GM21825 (cell line): ENCODE measurements at regions not wholly inside any gene's neighbourhood (a gene's known extent, or its start where the extent isn't known, plus 50 kb on each side); places are given as distances from the start of the nearest gene placed in this dataset.
A peak's percentile ranks its signal among the peaks of the same experiment; 100 is the strongest.

ENCODE experiments used
- ATAC-seq: cut with Tn5 transposase; IDR thresholded peaks from one replicate; pipeline ENCODE4 v1.9.1; 2021; ENCODE audit warnings: mild to moderate bottlenecking, moderate library complexity; ENCODE audit not compliant: unreplicated experiment

DNA sequence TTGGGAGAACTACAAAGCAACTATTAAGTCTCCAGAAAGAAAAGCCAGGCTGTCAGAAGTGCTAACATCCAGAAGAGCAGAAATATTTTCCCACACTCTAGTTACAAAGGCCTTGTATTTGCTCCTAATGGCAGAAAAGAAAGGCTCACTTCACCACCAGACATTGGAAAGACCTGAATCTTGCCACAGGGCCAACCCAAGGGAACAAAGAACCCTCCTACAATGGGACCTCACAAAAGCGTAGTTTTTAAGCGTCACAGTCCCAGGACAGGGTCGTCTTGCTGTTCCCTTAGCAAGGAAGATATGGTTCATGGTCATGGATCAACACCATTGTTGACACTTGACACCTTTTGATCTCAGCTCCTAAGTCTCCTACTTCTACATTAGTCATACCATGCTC is 119.1 kb downstream of the RPS29 start:
- no peak for ATAC-seq

DNA sequence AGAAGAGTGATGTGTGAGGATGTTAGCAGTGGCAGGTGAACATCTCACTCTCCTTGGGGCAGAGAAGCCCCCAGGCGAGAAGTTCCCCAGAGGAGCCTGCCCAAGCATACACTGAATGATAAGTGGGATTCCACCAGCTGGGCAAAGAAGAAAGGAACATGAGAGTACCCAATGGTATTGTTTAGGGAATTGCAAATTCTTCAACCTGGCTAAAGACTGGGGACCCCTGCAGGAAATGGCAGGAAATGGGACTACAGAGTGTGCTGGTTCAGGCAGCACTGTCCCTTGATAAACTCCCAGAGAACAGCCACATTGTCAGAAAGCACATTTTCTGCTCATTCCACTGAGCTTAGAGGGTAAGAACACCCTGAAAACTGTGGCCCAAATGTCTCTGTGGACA is 121.3 kb downstream of the RPS29 start:
- no peak for ATAC-seq

DNA sequence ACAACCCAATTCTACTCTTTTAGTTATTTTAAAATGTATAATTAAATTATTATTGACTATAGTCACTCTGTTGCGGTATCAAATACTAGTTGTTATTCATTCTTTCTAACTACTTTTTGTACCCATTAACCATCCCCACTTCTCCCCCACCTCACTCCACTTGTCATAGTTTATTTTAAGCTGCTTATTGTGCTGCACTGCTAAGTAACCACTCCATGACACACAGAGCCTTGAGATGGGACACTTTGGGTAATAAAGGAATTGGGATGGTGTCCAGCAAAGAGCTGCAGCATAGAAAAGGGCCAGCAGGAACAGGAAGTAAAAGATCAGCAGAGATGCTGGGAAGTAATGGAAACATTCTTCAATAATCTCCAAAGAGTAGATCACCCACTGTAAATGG is 123.0 kb downstream of the RPS29 start:
- ATAC-seq, result no peak

DNA sequence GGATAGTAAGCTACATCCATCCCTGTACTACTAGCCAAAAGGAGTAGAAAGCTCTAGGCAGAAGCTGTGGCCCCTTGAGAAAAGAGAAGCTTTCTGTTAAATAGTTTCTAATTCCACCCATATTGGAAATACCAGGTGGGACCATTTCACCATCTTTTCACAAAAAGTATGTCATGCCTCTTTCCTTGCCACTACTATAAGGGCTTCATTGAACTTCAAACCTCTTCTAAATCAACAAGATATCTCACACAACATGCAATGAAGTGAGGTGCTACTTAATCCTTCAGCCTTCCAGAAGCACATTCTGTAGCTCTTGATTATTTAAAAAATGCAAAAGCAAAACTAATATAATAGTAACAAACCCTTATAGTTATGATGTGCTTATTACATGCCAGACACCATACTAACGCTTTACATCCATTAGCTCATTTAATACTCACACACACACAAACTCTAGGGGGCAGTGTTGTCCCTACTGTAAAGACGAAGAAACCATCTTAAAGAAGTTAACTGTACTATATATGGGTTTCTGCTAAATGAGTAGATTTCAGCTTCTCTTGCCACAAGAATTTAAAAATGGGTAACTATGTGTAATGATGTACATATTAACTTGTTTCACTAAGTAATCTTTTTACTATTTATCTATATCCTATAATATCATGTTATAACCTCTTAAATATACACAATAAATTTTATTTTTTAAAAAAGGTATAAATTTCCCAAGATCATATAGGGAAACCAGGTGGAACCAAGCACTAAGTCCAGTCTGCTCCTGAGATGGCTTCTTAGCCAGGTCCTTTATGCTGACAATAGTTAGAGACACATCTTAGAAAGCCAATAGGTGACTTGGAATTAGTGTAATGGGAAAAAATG is 124.4 kb downstream of the RPS29 start:
- ATAC-seq, result peak; percentile 82

DNA sequence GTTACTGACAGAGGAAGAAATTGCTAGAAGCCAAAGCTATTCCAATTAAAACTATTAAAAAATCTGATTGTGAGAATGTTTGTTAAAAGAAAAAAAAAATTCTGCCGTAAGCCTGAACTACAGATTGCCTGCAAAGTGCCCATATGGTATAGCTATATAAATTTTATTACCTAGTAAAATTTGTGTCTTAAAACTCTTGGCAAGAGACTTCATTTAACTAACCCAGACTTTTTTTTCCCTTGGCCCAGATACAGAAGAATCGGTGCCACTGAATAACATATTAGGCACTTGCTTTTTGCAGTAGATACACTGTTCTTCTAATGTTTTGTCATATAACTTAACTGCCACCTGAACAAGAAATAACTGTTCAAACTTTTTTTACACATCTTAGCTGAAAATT is 125.5 kb downstream of the RPS29 start:
- no peak for ATAC-seq

DNA sequence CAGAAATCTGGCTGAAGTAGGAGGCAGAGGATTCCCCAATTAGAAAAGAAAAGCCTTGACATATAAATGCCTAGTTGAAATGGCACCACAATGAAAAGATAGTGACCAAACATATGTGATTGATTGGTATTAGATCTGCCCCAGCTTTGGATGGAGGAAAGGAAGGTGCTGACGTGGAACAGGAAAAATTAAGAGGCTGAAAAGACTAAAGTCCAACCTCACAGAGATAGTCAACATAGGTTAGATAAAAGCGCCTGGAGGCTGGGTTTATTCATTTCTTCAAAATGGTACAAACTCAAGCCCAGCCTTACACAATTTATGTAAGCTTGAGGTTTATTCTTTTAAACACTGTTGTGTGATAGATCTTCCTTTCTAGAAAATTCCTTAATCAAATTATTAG is 129.6 kb downstream of the RPS29 start:
- ATAC-seq, result no peak

DNA sequence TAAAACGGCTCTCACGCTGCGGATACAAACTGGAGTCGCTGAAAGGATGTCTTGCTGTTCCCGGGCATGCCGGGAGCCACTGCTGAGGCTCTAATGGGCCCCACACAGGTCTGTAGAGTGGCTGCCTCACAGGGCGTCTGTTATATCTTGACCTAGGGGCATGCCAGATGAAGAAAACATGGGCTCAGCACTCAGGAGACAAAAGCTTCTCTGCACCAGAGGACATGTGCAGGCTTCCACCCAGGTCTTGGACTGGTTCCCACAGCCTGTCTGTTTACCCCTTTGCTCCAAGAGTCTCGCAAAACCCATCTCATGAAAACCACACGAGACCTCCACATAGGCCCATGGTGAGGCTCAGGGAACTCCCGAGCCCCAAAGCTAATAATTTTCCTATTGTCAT is 134.2 kb downstream of the RPS29 start:
- ATAC-seq, result no peak

DNA sequence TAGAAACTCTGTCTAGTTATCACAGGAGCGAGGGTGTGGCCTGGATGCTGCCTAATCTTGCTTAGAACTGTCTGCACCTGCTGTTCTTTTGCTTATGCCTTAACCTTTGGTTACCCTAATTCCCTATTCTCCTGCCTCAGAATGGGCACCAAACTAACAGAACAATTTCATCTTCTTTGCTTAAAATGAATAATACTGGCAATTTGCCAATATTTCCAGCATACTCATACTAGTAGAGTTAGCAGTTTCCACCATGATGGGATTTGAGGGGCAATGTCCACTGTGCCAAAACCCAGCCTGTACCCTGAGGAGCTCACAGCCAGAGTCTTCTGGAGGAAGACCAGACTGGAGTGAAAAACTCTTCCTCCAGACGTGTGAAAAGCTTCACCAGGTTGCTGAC is 136.4 kb downstream of the RPS29 start:
- ATAC-seq, result no peak

DNA sequence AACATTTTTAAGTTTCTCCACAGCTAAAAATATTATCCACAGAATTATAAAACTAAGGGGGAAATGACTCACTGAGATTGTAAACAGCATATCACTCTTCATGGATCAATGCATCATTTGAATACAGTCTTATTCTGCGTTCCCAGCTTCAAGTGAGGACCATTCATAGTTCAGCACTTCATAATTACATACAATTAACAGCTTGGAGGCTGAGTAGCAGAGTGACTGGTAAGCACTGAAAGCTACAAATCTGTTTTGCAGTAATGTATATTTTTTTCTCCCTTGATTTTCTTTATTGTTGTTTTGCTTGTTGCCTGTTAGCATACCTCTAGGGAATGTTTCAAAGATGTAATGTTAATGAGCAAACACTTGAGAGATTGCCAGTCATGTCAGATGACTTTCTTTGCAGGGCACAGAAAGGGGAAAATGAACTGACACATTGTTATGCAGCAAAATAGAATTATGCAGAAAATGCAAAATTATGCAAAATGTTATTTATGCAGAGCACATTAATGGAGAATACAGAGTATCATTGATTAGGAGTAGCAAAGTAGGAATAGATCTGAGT is 138.6 kb downstream of the RPS29 start:
- no peak for ATAC-seq

DNA sequence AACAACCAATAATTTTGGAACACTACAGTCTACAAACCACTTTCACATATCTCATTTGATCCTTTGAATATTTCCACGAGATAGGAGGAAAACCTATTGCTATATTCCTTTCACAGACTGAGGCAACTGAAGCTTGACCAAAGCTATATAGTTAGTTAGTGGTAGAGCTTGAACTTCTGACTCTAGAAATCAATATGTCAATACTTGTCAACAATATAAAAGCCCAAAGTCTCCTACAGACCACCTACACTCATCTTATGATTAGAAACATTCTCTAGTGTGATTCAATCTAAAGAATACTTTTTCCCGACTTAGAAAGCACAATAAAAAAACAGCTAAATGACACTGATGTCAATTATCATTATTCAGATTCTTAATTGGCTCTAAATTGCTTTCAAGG is 139.4 kb downstream of the RPS29 start:
- ATAC-seq, result no peak

DNA sequence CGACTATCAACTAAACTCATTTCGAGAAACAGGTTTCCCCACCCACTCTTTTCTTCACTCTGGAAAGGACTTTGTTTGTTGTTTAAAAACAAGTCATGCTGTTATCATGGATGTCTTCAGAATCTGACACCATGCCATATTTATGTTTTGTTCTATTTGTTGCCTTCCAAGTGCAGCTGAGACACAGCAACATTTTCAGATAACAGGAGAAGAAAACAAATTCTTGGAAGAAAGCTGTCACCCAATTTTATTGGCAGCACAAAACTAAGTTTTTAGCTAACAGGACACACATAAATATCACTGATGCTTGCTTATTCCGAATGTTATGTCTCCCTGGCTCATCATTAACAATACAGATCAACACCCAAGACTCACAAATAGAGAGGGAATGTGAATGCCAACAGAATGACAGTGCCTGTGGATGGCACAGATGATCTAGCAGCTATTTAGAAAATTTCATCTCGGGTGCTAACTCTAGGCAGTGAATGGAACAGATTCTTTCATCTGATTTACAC is 147.9 kb downstream of the RPS29 start:
- no peak for ATAC-seq

DNA sequence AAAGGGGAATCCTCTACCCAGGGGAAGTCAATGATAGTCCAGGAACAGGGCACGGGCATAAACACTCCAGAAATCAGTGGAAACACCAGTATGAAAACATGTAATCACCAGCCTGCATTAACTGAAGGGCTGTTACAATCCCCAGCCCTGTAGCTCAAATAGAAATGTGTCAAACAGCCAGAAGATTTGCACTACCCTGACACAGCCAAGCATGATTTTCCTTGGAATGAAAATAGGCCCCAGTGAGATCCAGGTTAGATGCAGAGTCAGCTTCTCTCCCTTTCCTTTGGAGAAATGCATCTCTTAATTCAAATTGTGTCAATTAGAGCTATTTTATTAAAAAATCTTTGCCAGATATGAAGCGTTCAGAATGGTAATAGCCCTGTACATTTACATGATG is 158.1 kb downstream of the RPS29 start:
- ATAC-seq, result no peak

DNA sequence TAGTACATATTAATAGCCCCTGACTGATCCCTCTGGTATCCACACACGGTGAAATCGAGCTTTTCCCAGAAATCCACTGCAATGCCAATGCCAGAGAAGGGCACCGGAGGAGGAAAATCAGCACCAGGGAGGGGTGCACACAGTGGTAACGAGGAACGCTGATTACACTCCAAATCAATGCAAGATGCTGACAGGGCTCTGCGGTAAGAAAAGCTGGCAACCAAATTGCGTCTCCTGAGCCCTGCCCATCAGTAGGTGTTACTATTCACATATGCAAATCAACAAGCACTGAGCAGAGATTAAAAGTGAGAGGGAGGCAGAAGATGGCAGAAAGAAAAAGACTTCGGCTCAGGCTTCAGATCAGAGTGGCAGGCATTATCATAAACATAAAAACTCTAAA is 159.1 kb downstream of the RPS29 start:
- no peak for ATAC-seq

DNA sequence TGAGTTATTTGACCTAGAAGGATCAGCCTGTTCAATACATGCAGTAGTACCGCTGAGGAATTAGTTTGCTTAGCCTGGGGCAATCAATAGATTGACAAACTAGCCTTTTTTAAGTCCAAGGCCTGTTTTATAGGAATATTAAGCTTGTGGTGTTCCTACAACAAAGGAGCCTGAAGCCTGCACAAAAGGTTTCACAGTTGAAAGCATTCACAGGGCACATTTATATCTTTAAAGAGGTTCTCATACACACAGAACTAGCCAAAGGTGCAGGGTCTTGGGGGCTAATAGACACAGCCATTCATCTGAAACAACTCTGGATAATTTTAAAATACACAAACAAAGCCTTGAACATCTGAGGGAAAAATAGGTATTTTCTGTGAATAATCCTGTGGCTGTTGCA is 160.3 kb downstream of the RPS29 start:
- ATAC-seq, result no peak

DNA sequence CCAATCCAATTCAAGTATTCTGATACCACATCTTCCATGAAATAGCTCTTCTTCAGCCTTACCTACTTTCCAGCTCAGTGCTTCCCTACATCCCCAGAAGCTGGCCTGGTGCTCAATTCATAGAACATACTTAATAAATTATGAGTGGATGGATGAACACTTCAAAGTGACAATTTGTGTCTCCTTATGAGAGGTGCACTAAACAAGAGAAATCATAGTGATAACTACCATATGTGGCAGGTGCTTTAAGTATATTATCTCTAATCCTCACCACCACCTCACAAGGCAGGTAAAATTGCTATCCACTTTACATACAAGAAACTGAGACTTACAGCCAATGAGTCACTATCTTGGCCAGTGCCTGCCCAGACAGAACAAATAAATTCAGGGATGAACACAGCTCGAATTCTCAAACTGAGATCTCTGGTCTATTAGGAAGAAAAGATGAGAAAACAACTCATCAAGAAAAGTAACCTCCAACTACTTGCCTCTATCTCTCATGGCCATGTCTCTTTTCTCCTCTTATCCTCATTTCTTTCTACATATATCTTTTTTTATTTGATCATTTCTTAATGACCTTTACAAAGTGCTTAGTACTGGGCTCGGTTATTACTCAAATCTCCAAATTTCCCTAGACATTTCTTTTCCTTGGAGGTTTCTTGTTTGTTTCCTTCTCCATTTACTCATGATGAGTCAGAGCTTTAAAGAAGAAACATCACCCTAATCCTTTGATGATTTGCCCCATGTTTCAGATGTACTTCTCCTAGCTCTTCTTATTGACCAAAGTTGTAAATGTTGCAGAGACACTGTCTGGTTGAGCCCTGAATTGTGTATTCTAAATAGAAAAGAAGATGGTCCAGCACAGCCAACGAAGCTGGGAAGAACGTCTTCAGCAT is 161.5 kb downstream of the RPS29 start:
- ATAC-seq, result no peak

DNA sequence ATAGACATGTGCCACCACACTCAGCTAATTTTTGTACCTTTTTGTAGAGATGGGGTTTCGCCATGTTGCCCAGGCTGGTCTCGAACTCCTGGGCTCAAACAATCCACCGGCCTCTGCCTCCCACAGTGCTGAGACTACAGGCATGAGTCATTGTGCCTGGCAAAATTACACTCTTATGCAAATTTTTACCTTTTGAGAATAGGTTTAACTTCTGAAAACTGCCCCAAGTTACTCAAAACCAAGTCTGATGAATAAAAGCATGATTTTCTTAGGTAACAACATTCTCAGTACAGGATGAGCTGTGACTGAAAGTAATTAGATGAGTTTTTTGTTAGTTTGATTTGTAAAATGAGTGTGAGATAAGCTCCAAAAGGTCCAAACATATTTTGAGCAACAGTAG is 166.0 kb downstream of the RPS29 start:
- no peak for ATAC-seq

DNA sequence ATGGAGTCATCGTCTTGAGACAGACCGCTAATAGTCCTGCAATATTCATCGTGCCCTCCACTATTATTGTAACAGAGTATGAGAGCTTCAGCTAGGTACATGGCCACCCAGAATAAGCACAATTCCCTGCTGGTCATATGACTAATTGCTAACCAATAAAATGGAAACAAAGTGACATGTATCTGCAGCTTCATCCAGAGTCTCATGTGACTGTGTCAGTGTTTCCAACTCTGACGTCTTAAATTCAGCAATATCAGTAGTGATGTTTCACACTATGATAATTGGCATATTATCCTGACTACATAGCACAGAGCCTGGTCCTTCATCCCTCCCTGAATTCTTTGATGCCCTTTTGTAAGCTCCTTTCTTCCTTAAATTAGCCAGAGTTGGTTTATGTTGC is 167.4 kb downstream of the RPS29 start:
- no peak for ATAC-seq

DNA sequence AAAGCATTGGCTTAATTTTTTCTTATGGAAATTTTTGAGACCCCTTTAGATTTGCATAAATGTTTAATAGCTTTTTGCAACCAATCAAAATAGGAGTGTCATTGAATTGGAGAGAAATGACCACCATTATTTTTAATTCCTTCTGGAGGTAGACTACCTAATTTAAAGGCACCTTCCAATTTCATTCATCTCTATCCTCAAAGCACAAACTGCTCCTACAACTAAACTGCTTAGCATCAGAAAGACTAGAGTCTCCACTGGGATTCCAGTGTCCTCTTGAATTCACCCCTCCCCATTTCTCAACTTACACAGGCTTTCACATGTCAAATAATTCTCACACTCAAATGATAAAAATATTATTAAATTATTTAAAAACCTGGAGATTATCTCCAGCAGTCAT is 168.4 kb downstream of the RPS29 start:
- no peak for ATAC-seq

DNA sequence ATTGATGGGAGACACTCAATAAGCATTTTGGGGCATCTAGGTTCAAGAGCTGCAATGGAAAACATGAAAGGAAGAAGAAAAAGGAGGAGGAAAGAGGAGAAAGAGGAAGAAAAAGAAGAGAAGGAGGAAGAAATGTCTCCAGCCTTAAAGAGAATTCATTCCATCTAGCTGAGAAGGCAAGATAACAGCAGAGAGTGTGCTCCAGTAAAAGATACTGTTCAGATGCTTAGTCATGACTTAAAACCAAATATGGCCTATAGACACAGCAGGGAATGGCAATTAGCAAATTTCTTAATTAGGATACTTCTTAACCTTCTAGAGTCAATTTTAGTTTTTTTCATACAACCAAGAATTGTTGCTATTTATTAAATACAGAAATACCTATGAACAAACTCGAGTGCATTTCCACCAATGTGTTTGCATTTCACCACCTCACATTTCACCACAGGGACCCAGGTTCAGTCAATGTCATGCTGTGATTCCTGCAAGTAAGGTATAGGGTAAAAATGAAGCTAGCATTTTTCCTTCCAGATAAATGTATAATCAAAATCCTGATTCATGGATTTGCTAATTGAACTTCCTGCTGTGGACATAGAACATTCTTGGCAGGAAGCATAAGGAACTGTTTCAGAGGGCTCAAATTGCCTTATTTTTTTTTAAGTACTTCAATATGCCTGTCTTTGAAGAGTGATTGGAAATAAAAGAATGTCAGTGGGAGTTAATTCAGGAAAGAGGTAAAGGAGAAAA is 177.8 kb downstream of the RPS29 start:
- no peak for ATAC-seq

DNA sequence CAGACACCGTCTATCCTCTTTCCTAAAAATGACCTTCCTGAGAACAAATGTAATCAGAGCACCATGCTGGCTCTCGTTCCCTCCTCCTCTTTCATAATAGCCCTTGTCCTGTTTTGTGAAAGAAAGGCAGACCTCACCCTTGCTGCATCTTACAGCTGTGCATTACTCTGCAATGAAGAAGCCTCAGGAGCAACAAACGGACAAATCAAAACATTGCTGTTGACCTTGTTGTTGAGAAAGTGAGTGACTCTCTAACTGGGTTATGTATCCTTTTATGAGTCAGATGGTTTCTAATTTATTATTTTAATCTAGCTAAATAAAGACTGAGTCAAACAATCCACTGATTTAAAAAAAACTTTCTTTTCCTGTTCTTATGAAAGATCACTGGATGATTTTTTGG is 180.9 kb downstream of the RPS29 start:
- ATAC-seq, result no peak

DNA sequence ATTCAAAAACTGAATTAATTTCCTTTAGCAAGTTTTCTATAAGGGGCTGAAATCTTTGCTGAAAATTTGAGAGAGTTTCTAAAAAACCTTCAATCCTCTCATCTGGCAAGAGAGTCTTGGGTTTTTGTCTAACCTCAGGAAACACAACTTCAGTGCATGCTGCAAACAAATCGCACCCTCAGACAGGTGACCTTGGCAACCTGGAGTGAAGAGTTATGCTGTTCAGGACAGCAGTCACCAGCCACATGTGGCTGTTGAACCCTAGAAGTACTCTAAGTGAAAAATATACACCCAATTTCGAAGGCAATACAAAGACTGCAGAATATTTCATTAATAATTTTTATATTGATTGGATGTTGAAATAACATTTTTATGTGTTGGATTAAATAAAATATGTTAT is 184.8 kb downstream of the RPS29 start:
- ATAC-seq, result no peak
